ENCODE measurements at regions not wholly inside any gene's neighbourhood (a gene's known extent, or its start where the extent isn't known, plus 50 kb on each side); places are given as distances from the start of the nearest gene placed in this dataset.
"Not testable (repeated sequence)": the region's sequence is repeated elsewhere in the genome, so short reads cannot be mapped to it uniquely, and the experiment has no call there.

- not testable (repeated sequence) for DNase-seq (ENCODE audit: low spot score)
Observed at GRCh38 chr4:126922328-126922938, 710.3 kb upstream of the INTU start.

DNA sequence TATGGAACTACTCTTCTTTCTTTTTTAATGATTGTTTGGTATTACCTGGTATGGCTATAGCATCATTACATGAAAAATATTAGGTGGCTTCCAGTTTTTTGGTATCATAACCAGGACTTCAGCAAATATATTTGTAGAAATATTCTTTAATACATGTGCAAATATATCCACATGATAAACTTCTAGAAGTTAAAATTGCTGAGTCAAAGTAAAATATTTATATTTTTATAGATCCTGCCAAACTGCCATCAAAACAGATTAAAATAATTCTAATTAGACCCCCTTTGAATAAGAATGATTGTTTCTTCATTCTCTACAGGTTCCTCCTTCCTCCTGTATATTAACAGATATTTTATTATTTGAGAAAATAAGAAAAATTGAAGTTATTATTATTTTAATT, 708.5 kb upstream of the INTU start:
- DNase-seq (ENCODE audit: low spot score): no peak

- not testable (repeated sequence) for DNase-seq (ENCODE audit: low spot score)
Observed at GRCh38 chr4:126930059-126930458, 702.7 kb upstream of the INTU start.

DNA sequence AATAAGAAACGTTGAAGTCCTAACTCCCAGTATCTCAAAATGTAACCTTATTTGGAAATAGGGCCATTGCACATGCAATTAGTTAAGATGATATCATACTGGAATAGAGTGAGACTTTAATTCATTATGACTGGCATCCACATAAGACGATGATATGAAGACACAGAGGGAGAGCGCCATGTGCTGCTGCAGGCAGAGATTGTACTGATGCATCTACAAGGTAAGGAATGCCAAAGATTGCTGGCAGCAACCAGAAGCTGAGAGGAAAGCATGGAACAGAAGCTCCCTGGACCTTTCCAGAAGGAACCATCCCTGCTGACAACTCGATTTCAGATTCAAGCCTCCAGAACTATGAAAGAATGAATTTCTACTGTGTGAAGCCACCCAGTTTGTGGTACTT, 697.0 kb upstream of the INTU start:
- no peak for DNase-seq (ENCODE audit: low spot score)

- no peak for DNase-seq (ENCODE audit: low spot score)
Observed at GRCh38 chr4:126937342-126937741, 695.4 kb upstream of the INTU start.

DNA sequence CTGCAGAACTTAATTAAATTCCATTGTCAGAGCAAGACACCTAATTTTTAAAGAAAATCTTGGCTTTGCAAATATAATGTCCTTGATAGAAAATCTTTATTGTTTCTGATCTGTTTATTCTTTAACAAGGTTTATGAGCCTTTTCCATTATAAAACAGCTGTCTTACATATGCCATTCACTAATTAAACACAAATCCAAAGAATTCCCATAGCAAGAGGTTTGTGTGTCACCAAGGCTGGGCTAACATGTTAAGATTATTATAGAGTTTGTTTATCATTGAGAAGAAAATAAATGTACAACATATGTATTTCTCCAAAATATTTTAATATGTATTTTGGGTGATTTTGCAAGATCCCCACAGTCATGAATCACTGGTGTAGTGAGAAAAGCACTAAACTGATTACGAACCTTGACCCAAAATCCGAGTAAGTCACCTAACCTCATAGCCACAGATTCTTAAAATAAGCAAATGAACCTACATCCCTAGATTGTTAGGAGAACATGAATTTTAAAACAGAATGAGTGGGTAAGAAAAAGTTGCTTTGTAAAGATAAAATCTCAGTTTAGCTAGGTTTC, 694.8 kb upstream of the INTU start:
- no peak for DNase-seq (ENCODE audit: low spot score)

DNA sequence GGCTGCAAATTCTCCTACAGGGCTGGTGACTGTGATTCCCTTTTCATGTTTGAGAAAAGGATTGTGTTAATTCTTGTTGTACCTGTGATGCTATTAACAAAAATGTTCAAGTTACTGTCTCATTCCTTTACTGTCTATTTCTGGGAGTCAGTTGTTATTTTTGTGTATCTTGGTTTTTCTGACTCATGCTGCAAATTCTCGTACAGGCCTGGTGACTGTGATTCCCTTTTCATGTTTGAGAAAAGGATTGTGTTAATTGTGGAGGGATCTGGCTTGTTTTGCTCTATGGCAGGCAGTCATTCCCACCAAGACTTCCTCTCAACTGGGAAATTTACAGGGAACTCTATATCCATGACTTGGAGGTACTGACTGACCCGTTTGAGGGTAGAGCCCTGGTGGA, 693.4 kb upstream of the INTU start:
- no peak for DNase-seq (ENCODE audit: low spot score)

DNA sequence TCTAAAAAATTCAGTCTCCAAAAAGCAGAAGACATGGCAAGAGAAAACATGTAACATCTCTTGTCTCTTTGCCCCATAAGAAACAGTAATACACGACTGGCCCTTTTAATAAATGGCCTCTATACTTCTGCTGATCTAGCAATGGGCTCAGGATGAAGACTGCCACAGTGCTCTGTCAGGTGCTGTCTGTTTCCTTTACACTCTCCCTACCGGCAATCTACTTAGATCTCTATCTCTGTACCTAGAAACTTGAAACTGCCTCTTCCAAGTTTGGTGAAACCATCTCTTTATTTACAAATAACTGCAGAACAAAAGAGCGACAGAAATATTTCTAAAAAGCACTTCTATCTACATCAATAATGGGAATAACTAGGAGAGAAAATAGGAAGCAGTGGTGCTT, 685.2 kb upstream of the INTU start:
- DNase-seq (ENCODE audit: low spot score): no peak

- DNase-seq (ENCODE audit: low spot score): no peak
Observed at GRCh38 chr4:126954537-126955291, 678.0 kb upstream of the INTU start.

DNA sequence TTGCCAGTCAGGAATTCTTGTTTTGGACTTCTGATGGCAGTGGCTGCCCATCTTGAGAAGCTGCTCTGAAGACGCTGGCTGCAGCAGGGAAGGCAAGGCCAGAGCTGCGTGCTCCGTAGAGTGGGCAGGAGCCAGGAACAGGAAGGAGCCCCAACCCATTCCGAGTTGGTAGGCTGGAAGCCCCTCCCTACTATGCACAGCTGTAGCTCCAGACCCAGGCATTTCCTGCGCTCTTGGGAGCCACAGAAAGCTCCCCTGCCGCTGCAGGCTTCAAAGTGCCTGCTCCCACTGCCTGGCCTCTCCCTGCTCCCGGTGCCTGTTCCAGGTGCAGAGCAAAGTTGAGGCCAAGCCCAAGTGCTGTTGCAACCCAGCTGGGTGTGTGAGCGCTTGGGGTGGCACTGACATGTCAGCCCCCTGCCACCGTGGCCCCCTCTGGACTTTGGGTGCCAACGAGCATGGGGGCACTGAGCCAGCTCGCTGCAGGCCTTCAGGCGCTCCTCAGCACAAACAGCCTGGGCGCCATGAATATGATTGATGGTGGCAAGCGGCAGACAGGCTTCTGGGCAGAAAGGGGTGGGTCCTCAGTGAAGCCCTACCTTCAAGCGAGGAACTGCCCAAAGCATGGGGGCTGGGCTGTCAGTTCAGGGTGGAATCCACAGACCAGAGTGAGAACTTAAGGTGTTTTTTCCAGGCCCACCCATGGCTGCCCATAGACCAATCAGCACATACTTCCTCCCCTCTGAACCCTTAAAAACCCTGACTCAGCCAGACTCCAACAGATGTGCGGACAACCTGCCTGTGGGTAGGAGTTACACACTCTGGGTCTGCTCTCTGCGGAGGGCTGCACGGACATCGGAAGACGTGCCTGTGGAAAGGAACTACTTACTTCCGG, 677.2 kb upstream of the INTU start:
- DNase-seq (ENCODE audit: low spot score): no peak

- no peak for DNase-seq (ENCODE audit: low spot score)
Observed at GRCh38 chr4:126956184-126956897, 676.4 kb upstream of the INTU start.

- DNase-seq (ENCODE audit: low spot score): no peak
Observed at GRCh38 chr4:126957556-126957955, 675.2 kb upstream of the INTU start.

- DNase-seq (ENCODE audit: low spot score): no peak
Observed at GRCh38 chr4:126957987-126958386, 674.8 kb upstream of the INTU start.

GRCh38 chr4:126958482-126958881, 674.3 kb upstream of the INTU start:
- no peak for DNase-seq (ENCODE audit: low spot score)

DNA sequence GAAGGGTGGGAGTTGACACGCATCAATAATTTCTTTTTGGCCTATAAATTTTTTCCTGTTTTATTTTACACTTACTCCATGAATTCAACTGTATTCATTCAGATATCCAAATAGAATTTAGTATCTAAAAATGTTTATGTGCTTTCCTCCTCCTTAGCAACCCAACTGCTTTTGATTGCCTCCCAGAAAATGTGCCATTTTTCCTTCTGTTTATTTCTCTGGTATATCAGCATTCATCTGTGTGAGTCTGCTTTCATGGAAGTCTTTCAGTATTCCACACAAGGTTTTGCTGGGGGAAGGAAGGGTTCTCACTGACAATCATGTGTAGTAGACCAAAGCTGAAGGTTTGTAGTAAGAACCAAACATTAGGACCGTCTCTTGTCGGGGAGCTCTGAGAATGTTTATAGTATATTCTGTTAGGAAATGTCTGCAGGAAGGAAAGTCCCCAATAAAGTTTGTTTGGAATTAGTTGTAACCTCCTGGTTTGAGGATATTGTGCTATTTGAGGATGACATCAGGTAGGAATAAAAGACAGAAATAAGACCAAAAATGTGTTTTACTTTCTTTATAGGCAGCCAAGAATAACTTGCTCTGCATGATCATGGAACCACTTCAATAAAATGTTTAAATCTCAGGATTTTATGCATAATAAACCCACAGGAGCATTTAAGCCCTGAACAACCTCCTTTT, 673.6 kb upstream of the INTU start:
- DNase-seq (ENCODE audit: low spot score): no peak

DNA sequence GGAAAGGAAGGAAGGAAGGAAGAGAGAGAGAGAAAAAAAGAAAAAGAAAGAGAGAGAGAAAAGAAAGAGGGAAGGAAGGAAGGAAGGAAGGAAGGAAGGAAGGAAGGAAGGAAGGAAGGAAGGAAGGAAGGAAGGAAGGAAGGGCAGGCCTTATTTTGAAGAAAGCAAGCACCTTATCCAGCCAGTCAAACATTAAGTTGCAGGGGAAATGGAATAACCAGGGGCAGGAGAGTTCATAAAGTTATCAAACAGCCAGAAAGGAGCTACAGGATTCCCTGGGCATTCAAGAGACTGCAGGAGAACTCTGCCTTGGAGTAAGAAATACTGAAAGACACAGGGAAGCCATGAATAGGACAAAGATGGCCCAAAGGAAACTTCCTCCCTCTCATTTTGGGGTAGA, 672.0 kb upstream of the INTU start:
- no peak for DNase-seq (ENCODE audit: low spot score)

DNA sequence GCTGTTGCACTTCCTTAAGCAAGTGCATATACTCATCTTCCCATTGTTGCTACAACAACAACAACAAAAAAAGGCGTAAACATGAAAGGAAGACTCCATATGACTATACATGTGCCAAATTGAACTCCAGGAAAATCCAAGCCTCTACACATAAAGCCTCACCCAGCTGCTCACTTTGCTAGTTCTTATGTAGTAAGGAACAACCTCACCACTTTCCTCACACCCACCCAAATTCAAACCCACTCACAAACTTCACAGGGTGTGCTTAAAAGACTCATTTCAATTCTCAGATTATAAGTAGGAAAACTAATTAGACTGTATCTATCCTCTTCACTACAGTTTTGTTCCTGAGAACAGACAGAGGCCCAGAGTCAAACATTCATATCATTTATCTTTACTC, 671.1 kb upstream of the INTU start:
- no peak for DNase-seq (ENCODE audit: low spot score)

DNA sequence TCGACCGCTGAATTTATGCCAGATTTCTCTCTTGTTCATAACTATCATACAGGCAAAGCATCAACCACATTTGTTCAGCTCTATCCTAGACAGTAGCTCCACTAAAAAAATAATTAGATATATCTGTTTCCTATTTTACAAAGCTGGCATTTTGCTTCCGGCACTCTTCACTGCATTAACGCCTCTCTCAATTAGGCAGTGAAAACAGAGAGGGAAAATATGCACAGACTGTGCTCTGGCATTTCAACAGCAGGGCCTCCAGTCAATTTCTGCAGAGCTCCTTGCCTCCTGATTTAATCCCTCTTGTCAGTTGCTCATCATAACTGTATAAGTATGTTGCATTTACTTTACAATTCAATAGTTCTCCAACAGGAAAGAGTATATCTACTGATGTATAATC, 666.9 kb upstream of the INTU start:
- no peak for DNase-seq (ENCODE audit: low spot score)

GRCh38 chr4:126969360-126970235, 663.2 kb upstream of the INTU start:
- DNase-seq (ENCODE audit: low spot score): no peak

DNA sequence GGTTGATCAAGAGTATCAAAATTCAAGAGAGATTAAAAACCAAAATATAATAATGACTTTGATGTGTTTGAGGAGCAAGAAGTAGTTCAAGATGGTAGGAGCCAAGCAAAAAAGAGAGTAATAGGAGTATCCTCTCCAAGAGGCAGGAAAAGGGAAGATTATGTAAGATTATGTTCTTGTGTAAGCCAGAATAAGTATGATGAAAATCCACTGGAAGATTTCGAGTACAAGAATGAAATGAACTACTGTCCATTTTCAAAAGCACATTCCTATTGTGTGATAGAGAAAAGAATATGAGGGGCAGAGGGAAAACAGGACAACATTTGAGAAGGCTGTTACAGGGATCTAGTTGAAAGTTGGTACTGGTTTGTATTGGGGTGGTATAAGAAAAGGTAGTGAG, 659.6 kb upstream of the INTU start:
- DNase-seq (ENCODE audit: low spot score): no peak
